Fibroblast of the aortic adventitia (primary cell): ENCODE measurements at regions not wholly inside any gene's neighbourhood (a gene's known extent, or its start where the extent isn't known, plus 50 kb on each side); places are given as distances from the start of the nearest gene placed in this dataset.
"Not testable (repeated sequence)": the region's sequence is repeated elsewhere in the genome, so short reads cannot be mapped to it uniquely, and the experiment has no call there.

Experiments used
- DNase-seq: peaks from one replicate; pipeline ENCODE4 v3.0.0-alpha.2; 2010; ENCODE audit warnings: low read depth
- H3K4me3 ChIP-seq: 2 replicates; pipeline ENCODE4 v1.5.1; 2011; ENCODE audit warnings: low read depth, mild to moderate bottlenecking, control low read depth, low read length, moderate library complexity
- CTCF ChIP-seq: IDR thresholded peaks from 2 replicates; pipeline ENCODE4 v1.5.1; 2011; ENCODE audit warnings: mild to moderate bottlenecking, low read length, control low read depth, inconsistent platforms; ENCODE audit not compliant: insufficient read depth

GRCh38 chr14:37813732-37814131, 218.3 kb downstream of the TTC6 start:
- no peak overlapping the region for H3K4me3 ChIP-seq
- DNase-seq = no peak
- TF ChIP-seq CTCF = no peak

- no peak for DNase-seq
- TF ChIP-seq CTCF = no peak
- H3K4me3 ChIP-seq = no peak overlapping the region
Measured at GRCh38 chr14:37816135-37816534, 220.7 kb downstream of the TTC6 start.

GRCh38 chr14:37816743-37817295, 221.4 kb downstream of the TTC6 start:
- no peak overlapping the region for H3K4me3 ChIP-seq
- no peak for TF ChIP-seq CTCF
- DNase-seq = no peak

- TF ChIP-seq CTCF = no peak
- no peak overlapping the region for H3K4me3 ChIP-seq
- DNase-seq = no peak
Measured at GRCh38 chr14:37819155-37820015, 224.0 kb downstream of the TTC6 start.

GRCh38 chr14:37820810-37821209, 225.4 kb downstream of the TTC6 start:
- not testable (repeated sequence) for DNase-seq, H3K4me3 ChIP-seq

- no peak for DNase-seq
- TF ChIP-seq CTCF = no peak
- H3K4me3 ChIP-seq = no peak overlapping the region
Measured at GRCh38 chr14:37824939-37825712, 229.7 kb downstream of the TTC6 start.

GRCh38 chr14:37826869-37827268, 231.4 kb downstream of the TTC6 start:
- no peak overlapping the region for H3K4me3 ChIP-seq
- no peak for DNase-seq
- TF ChIP-seq CTCF = no peak
